Neural progenitor cell (in vitro differentiated cells): ENCODE measurements at regions not wholly inside any gene's neighbourhood (a gene's known extent, or its start where the extent isn't known, plus 50 kb on each side); places are given as distances from the start of the nearest gene placed in this dataset.

Experiments
- DNase-seq: peaks from one replicate; pipeline ENCODE4 v3.0.0-alpha.2; 2016; ENCODE audit warnings: low spot score
- H2AFZ ChIP-seq: fragments of 200-600 bp; sonication (generic); replicated peaks from 2 replicates; pipeline ENCODE4 v1.6.1; 2016; ENCODE audit warnings: antibody characterized with exemption
- H3F3A ChIP-seq: fragments of 200-600 bp; sonication (generic); 2 replicates; pipeline ENCODE4 v1.6.1; 2016; ENCODE audit warnings: antibody characterized with exemption, low read depth
- H3K27ac ChIP-seq: fragments of 200-600 bp; sonication (generic); 2 replicates; pipeline ENCODE4 v1.5.1; 2016; ENCODE audit warnings: mild to moderate bottlenecking
- H3K27me3 ChIP-seq: fragments of 200-600 bp; sonication (generic); 2 replicates; pipeline ENCODE4 v1.6.1; 2016; ENCODE audit warnings: mild to moderate bottlenecking, moderate library complexity
- H3K36me3 ChIP-seq: fragments of 200-600 bp; sonication (generic); 2 replicates; pipeline ENCODE4 v1.5.1; 2016
- H3K4me1 ChIP-seq: fragments of 200-600 bp; sonication (generic); 2 replicates; pipeline ENCODE4 v1.6.1; 2016; ENCODE audit warnings: mixed run types
- H3K4me2 ChIP-seq: fragments of 200-600 bp; sonication (generic); 2 replicates; pipeline ENCODE4 v1.6.1; 2016
- H3K4me3 ChIP-seq: fragments of 200-600 bp; sonication (generic); 2 replicates; pipeline ENCODE4 v1.5.1; 2016
- H3K79me2 ChIP-seq: fragments of 200-600 bp; sonication (generic); 2 replicates; pipeline ENCODE4 v1.6.1; 2016; ENCODE audit warnings: low read depth
- H3K9ac ChIP-seq: fragments of 200-600 bp; sonication (generic); 2 replicates; pipeline ENCODE4 v1.6.1; 2016
- H3K9me3 ChIP-seq: fragments of 200-600 bp; sonication (generic); 2 replicates; pipeline ENCODE4 v1.5.1; 2016; ENCODE audit warnings: low read depth
- H4K20me1 ChIP-seq: fragments of 200-600 bp; sonication (generic); 2 replicates; pipeline ENCODE4 v1.6.1; 2016; ENCODE audit warnings: low read depth
- H3K27ac Mint-ChIP-seq: 3 replicates; pipeline ENCODE4 v1.8.0; 2021; ENCODE audit warnings: mixed read lengths
- H3K27me3 Mint-ChIP-seq: 2 replicates; pipeline ENCODE4 v1.8.0; 2022; ENCODE audit warnings: low read depth, mild to moderate bottlenecking, inconsistent platforms, moderate library complexity, mixed read lengths; ENCODE audit not compliant: insufficient read depth
- H3K36me3 Mint-ChIP-seq: 3 replicates; pipeline ENCODE4 v1.8.0; 2021; ENCODE audit warnings: mixed read lengths
- H3K4me1 Mint-ChIP-seq: 3 replicates; pipeline ENCODE4 v1.8.0; 2021; ENCODE audit warnings: mixed read lengths
- H3K4me3 Mint-ChIP-seq: 3 replicates; pipeline ENCODE4 v1.8.0; 2021; ENCODE audit warnings: mild to moderate bottlenecking, moderate library complexity, mixed read lengths
- H3K9me3 Mint-ChIP-seq: 3 replicates; pipeline ENCODE4 v1.8.0; 2020; ENCODE audit warnings: mixed read lengths
- EZH2 ChIP-seq: fragments of 200-600 bp; sonication (generic); IDR thresholded peaks from 2 replicates; pipeline ENCODE4 v1.6.1; 2017; ENCODE audit warnings: antibody characterized with exemption, mild to moderate bottlenecking, moderate library complexity
- EZH2phosphoT487 ChIP-seq: fragments of 200-600 bp; sonication (generic); IDR thresholded peaks from 2 replicates; pipeline ENCODE4 v1.6.1; 2017; ENCODE audit warnings: antibody characterized with exemption
- TF ChIP-seq, protein P1 (sequence below): fragments of 200-600 bp; sonication (generic); IDR thresholded peaks from 2 replicates; pipeline ENCODE4 v1.5.1; 2017; ENCODE audit warnings: antibody characterized with exemption, mild to moderate bottlenecking

- Histone ChIP-seq H3K9me3 (no peaks in the 10 kb centered on the region), H3K27me3 (peaks cover 3% of the 10 kb centered on the region), H3K4me1 (no peaks in the 10 kb centered on the region), H3F3A (no peaks in the 10 kb centered on the region), H3K4me3 (no peak overlapping the region), H3K9ac (no peak overlapping the region), H3K79me2 (no peaks in the 10 kb centered on the region), H2AFZ (no peak overlapping the region), H4K20me1 (no peaks in the 10 kb centered on the region), H3K27ac (no peak overlapping the region), H3K36me3 (no peaks in the 10 kb centered on the region), H3K4me2 (no peak overlapping the region)
- no peaks in the 10 kb centered on the region for H3K36me3 Mint-ChIP-seq
- no peak for DNase-seq
- TF ChIP-seq EZH2 (no peak), EZH2phosphoT487 (no peak)
- TF ChIP-seq, protein P1, sequence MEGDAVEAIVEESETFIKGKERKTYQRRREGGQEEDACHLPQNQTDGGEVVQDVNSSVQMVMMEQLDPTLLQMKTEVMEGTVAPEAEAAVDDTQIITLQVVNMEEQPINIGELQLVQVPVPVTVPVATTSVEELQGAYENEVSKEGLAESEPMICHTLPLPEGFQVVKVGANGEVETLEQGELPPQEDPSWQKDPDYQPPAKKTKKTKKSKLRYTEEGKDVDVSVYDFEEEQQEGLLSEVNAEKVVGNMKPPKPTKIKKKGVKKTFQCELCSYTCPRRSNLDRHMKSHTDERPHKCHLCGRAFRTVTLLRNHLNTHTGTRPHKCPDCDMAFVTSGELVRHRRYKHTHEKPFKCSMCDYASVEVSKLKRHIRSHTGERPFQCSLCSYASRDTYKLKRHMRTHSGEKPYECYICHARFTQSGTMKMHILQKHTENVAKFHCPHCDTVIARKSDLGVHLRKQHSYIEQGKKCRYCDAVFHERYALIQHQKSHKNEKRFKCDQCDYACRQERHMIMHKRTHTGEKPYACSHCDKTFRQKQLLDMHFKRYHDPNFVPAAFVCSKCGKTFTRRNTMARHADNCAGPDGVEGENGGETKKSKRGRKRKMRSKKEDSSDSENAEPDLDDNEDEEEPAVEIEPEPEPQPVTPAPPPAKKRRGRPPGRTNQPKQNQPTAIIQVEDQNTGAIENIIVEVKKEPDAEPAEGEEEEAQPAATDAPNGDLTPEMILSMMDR, result no peak
- H3K27ac Mint-ChIP-seq, result no peak overlapping the region
- no peaks in the 10 kb centered on the region for H3K27me3 Mint-ChIP-seq
- no peak overlapping the region for H3K4me3 Mint-ChIP-seq
- H3K9me3 Mint-ChIP-seq, result no peaks in the 10 kb centered on the region
- H3K4me1 Mint-ChIP-seq, result no peaks in the 10 kb centered on the region
Measured at GRCh38 chr14:21991130-21991529, 317.5 kb upstream of the OR4E1 start.

- Histone ChIP-seq H3K9ac (no peak overlapping the region), H3K36me3 (no peaks in the 10 kb centered on the region), H3K4me3 (no peak overlapping the region), H3K4me2 (no peak overlapping the region), H3K79me2 (no peaks in the 10 kb centered on the region), H4K20me1 (no peaks in the 10 kb centered on the region), H3F3A (no peaks in the 10 kb centered on the region), H2AFZ (peak overlapping the region; percentile 47), H3K4me1 (no peaks in the 10 kb centered on the region), H3K27me3 (peaks cover 13% of the 10 kb centered on the region), H3K27ac (no peak overlapping the region), H3K9me3 (no peaks in the 10 kb centered on the region)
- Mint-ChIP-seq H3K27me3 (no peaks in the 10 kb centered on the region), H3K4me1 (no peaks in the 10 kb centered on the region), H3K4me3 (no peak overlapping the region), H3K9me3 (no peaks in the 10 kb centered on the region), H3K36me3 (no peaks in the 10 kb centered on the region), H3K27ac (no peak overlapping the region)
- TF ChIP-seq EZH2phosphoT487, result no peak
- TF ChIP-seq, protein P1, result peak; percentile 56
- DNase-seq, result peak; percentile 31
Measured at GRCh38 chr14:21990116-21990515, 316.5 kb upstream of the OR4E1 start.

GRCh38 chr14:21989090-21989489 lies 315.5 kb upstream of the OR4E1 start:
- Histone ChIP-seq H2AFZ (no peak overlapping the region), H3K4me2 (no peak overlapping the region)
- no peak overlapping the region for H3K27ac Mint-ChIP-seq

More at GRCh38 chr14:21989090-21989489, 315.5 kb upstream of the OR4E1 start:
- H3K79me2 ChIP-seq, result no peaks in the 10 kb centered on the region
- H3K36me3 ChIP-seq, result no peaks in the 10 kb centered on the region
- H3K4me1 ChIP-seq, result no peaks in the 10 kb centered on the region
- H3K9me3 Mint-ChIP-seq, result no peaks in the 10 kb centered on the region
- TF ChIP-seq, protein P1, result no peak
- TF ChIP-seq EZH2phosphoT487 (no peak), EZH2 (no peak)
- no peaks in the 10 kb centered on the region for H4K20me1 ChIP-seq
- H3K4me1 Mint-ChIP-seq, result no peaks in the 10 kb centered on the region
- DNase-seq, result no peak
- no peak overlapping the region for H3K4me3 Mint-ChIP-seq
- no peaks in the 10 kb centered on the region for H3F3A ChIP-seq
- no peak overlapping the region for H3K9ac ChIP-seq
- no peak overlapping the region for H3K4me3 ChIP-seq
- H3K27me3 ChIP-seq, result peaks cover 16% of the 10 kb centered on the region
- no peaks in the 10 kb centered on the region for H3K36me3 Mint-ChIP-seq
- H3K27ac ChIP-seq, result no peak overlapping the region
- H3K9me3 ChIP-seq, result no peaks in the 10 kb centered on the region
- no peaks in the 10 kb centered on the region for H3K27me3 Mint-ChIP-seq
